ENCODE measurements at regions not wholly inside any gene's neighbourhood (a gene's known extent, or its start where the extent isn't known, plus 50 kb on each side); places are given as distances from the start of the nearest gene placed in this dataset.
"Not testable (repeated sequence)": the region's sequence is repeated elsewhere in the genome, so short reads cannot be mapped to it uniquely, and the experiment has no call there.

- Histone ChIP-seq H3K4me1 (no peaks in the 10 kb centered on the region), H3K27me3 (peaks cover 0 to 5% of the 10 kb centered on the region in 2 donors), H3K4me3 (no peak overlapping the region), H3K27ac (no peak overlapping the region), H3K36me3 (no peaks in the 10 kb centered on the region), H3K9me3 (no peaks in the 10 kb centered on the region)
- DNase-seq: no peak
- intact Hi-C loops (cut with DNase I; ENCODE audit: low total_unique reads): no loop called here
- TF ChIP-seq, protein P1, sequence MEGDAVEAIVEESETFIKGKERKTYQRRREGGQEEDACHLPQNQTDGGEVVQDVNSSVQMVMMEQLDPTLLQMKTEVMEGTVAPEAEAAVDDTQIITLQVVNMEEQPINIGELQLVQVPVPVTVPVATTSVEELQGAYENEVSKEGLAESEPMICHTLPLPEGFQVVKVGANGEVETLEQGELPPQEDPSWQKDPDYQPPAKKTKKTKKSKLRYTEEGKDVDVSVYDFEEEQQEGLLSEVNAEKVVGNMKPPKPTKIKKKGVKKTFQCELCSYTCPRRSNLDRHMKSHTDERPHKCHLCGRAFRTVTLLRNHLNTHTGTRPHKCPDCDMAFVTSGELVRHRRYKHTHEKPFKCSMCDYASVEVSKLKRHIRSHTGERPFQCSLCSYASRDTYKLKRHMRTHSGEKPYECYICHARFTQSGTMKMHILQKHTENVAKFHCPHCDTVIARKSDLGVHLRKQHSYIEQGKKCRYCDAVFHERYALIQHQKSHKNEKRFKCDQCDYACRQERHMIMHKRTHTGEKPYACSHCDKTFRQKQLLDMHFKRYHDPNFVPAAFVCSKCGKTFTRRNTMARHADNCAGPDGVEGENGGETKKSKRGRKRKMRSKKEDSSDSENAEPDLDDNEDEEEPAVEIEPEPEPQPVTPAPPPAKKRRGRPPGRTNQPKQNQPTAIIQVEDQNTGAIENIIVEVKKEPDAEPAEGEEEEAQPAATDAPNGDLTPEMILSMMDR (IDR thresholded peaks at IDR 0.05): no peak
- no peak for TF ChIP-seq POLR2A (IDR thresholded peaks at IDR 0.05)
Observed at GRCh38 chr14:106269029-106269428, 742.6 kb downstream of the TMEM121 start.

DNA sequence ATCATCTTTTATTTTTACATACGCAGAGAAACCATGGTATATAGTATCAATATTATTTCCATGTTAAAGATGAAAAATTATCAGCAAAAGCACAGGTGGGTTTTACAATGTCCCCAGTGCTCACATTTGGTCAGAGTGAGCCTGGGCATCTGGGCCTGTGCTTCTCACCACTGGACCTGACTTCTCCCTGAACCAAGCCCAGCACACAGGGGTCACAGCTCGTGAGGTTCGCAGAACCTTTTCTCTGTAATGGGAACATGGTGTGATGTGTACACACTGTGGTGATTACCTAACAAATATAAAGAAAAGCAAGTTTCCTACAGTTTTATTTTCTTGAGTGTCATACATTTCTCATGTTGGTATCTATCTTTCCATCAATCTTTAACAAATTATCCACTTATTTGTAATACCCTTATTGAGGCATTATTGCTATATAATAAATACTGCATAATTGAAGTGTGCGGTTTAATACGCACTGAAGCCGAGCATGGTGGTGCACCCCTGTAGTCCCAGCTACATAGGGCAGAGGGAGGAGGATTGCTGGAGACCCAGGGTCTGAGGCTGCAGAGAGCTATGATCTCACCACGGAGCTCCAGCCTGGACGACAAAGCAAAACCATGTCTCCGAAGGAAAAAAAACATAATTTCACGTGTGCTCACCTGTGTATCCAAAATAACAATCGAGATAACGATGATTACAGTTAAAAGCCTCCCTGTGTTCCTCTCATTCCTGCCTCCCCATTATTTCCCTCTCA lies 743.2 kb downstream of the TMEM121 start:
- H3K4me3 ChIP-seq: no peak overlapping the region
- intact Hi-C loops (cut with DNase I; ENCODE audit: low total_unique reads): no loop called here
- no peak for DNase-seq
- no peaks in the 10 kb centered on the region for H3K36me3 ChIP-seq
- peaks cover 0 to 5% of the 10 kb centered on the region in 2 donors for H3K27me3 ChIP-seq
- H3K9me3 ChIP-seq: no peaks in the 10 kb centered on the region
- no peak for TF ChIP-seq POLR2A (IDR thresholded peaks at IDR 0.05)
- TF ChIP-seq, protein P1 (IDR thresholded peaks at IDR 0.05): no peak
- H3K27ac ChIP-seq: no peak overlapping the region
- H3K4me1 ChIP-seq: no peaks in the 10 kb centered on the region

DNA sequence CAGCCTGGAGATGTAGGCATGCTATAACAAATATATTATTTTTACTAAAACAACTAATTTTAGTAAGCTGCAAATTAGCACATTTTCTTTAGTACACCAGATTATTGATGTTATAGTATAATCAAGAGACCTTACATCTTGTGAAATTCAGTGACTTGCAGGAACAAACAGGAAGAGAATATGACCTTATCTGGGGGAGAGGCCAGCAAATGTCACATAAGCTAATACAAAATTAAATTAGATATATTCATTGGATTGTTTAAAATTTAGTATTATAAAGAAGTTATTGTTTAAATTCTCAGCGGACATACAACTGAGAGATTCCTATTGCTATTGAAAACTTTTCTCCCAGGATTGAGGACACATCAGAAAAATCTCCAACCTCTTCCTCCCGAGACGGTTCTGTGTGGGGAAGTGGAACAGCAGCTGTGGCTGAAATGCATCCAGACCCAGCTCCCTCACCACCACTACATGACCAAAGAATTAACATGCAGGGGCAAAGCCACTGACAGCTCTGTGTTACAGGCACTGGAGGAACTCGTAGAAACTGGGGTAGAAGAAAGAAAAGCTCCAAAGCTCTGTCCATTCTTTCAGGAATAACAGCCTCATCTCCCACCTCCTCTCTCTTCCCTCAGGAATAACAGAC lies 744.2 kb downstream of the TMEM121 start:
- intact Hi-C loops (cut with DNase I; ENCODE audit: low total_unique reads); H3K36me3 ChIP-seq; H3K4me1 ChIP-seq; H3K27ac ChIP-seq; H3K4me3 ChIP-seq; H3K27me3 ChIP-seq; DNase-seq; H3K9me3 ChIP-seq: not testable (repeated sequence)

DNA sequence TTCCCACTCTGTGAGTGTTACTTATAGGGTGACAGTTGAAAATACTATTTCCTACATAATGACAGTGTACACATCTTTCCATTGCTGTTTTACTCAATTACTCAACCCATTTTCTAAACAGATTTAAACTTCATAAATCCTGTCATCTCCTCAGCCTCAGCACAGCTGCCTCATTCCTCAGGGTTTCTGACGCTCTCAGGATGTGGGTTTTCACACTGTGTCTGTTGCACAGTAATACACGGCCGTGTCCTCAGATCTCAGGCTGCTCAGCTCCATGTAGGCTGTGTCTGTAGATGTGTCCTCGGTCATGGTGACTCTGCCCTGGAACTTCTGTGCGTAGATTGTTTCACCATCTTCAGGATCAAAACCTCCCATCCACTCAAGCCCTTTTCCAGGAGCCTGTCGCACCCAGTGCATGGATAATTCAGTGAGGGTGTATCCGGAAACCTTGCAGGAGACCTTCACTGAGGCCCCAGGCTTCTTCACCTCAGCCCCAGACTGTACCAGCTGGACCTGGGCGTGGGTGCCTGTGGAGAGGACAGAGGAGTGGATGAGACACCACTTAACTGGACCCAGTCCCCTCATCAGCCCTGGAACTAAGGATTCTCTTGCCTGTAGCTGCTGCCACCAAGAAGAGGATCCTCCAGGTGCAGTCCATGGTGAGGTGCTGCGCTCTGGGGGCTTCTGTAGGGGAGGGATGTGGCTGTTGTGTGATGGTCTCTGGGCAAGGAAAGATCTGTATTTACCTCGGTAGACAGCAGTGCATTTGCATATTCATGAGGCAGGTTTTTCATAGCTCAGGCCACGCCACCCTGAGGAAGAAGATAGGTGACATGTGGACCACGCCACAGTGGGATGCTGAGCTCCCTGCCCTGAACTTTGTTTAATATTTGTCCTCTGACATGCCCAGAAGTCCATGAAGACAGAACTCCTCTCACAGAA lies 750.2 kb downstream of the TMEM121 start:
- no peaks in the 10 kb centered on the region for H3K36me3 ChIP-seq
- TF ChIP-seq, protein P1 (IDR thresholded peaks at IDR 0.05): no peak
- no peak for TF ChIP-seq POLR2A (IDR thresholded peaks at IDR 0.05)
- H3K4me3 ChIP-seq: no peak overlapping the region
- H3K9me3 ChIP-seq: no peaks in the 10 kb centered on the region
- intact Hi-C loops (cut with DNase I; ENCODE audit: low total_unique reads): no loop called here
- no peaks in the 10 kb centered on the region for H3K4me1 ChIP-seq
- DNase-seq: no peak
- H3K27ac ChIP-seq: no peak overlapping the region
- no peaks in the 10 kb centered on the region for H3K27me3 ChIP-seq

GRCh38 chr14:106277503-106277902 lies 751.1 kb downstream of the TMEM121 start:
- no peaks in the 10 kb centered on the region for H3K4me1 ChIP-seq
- H3K4me3 ChIP-seq: no peak overlapping the region
- no peaks in the 10 kb centered on the region for H3K36me3 ChIP-seq
- H3K27me3 ChIP-seq: no peaks in the 10 kb centered on the region
- TF ChIP-seq, protein P1 (IDR thresholded peaks at IDR 0.05): no peak
- TF ChIP-seq POLR2A (IDR thresholded peaks at IDR 0.05): no peak
- intact Hi-C loops (cut with DNase I; ENCODE audit: low total_unique reads): no loop called here
- no peak overlapping the region for H3K27ac ChIP-seq
- no peaks in the 10 kb centered on the region for H3K9me3 ChIP-seq
- no peak for DNase-seq
